Tibial nerve (tissue), 3 donors: ENCODE measurements at regions not wholly inside any gene's neighbourhood (a gene's known extent, or its start where the extent isn't known, plus 50 kb on each side); places are given as distances from the start of the nearest gene placed in this dataset.
"Not testable (repeated sequence)": the region's sequence is repeated elsewhere in the genome, so short reads cannot be mapped to it uniquely, and the experiment has no call there.

Experiments used
- CTCF ChIP-seq, 5 experiments: fragments of 200-600 bp in 3 of 5; fragments of 450-650 bp in 2 of 5; sonication (generic) in 3 of 5; IDR thresholded peaks; one replicate each; pipeline ENCODE4 v1.5.1; 2016 to 2019; ENCODE audit warnings: antibody characterized with exemption in 5 of 5, mild to moderate bottlenecking in 3 of 5, moderate library complexity in 2 of 5
- POLR2A ChIP-seq, 2 donors: fragments of 450-650 bp; IDR thresholded peaks; one replicate each; pipeline ENCODE4 v1.6.1; 2017; ENCODE audit warnings: antibody characterized with exemption in 2 of 2, mild to moderate bottlenecking in 2 of 2, moderate library complexity in 2 of 2

GRCh38 chr4:131725521-131725920, 1423.6 kb upstream of the PCDH10 start:
- not testable (repeated sequence) for TF ChIP-seq CTCF, POLR2A (IDR thresholded peaks at IDR 0.05)
